Keratinocyte (primary cell): ENCODE measurements at regions not wholly inside any gene's neighbourhood (a gene's known extent, or its start where the extent isn't known, plus 50 kb on each side); places are given as distances from the start of the nearest gene placed in this dataset.

Experiments used
- DNase-seq: peaks from one replicate; pipeline ENCODE4 v3.0.0-alpha.2; 2011; ENCODE audit warnings: low read depth, missing footprints, low spot score
- FAIRE-seq: peaks from 2 replicates; lab custom pipeline; 2011; peaks lifted over from hg19 to GRCh38; lab: Jason Lieb, UNC
- H2AFZ ChIP-seq: 2 replicates; pipeline ENCODE4 v1.6.0; 2012; ENCODE audit warnings: low read length, control low read depth, inconsistent platforms; ENCODE audit not compliant: control insufficient read depth
- H3K27ac ChIP-seq: 2 replicates; pipeline ENCODE4 v1.5.1; 2011; ENCODE audit warnings: low read length; ENCODE audit not compliant: control insufficient read depth, insufficient read depth
- H3K27me3 ChIP-seq: 3 replicates; pipeline ENCODE4 v1.6.0; 2011; ENCODE audit warnings: low read length; ENCODE audit not compliant: control insufficient read depth, insufficient read depth; ENCODE audit errors: extremely low read depth
- H3K36me3 ChIP-seq, 2 experiments: 2 replicates in 1 of 2; 3 replicates in 1 of 2; pipeline ENCODE4 v1.5.1; 2011; ENCODE audit warnings: low read length in 2 of 2, mild to moderate bottlenecking in 1 of 2; ENCODE audit not compliant: control insufficient read depth in 2 of 2, insufficient read depth in 2 of 2; ENCODE audit errors: extremely low read depth in 1 of 2
- H3K4me1 ChIP-seq: 3 replicates; pipeline ENCODE4 v1.5.1; 2011; ENCODE audit warnings: low read length; ENCODE audit not compliant: control insufficient read depth, insufficient read depth; ENCODE audit errors: extremely low read depth
- H3K4me2 ChIP-seq: 3 replicates; pipeline ENCODE4 v1.6.0; 2011; ENCODE audit warnings: low read depth, low read length; ENCODE audit not compliant: control insufficient read depth, insufficient read depth; ENCODE audit errors: extremely low read depth
- H3K4me3 ChIP-seq, 3 experiments: fragments of 200-600 bp in 1 of 3; sonication (generic) in 1 of 3; 2 replicates in 2 of 3; 3 replicates in 1 of 3; pipeline ENCODE4 v1.5.1; 2011 to 2016; ENCODE audit warnings: low read length in 3 of 3, mild to moderate bottlenecking in 3 of 3, control low read depth in 2 of 3, inconsistent platforms in 1 of 3, low read depth in 1 of 3, mixed read lengths in 1 of 3, mixed run types in 1 of 3, moderate library complexity in 1 of 3; ENCODE audit not compliant: control insufficient read depth in 2 of 3, insufficient read depth in 2 of 3; ENCODE audit errors: extremely low read depth in 1 of 3
- H3K79me2 ChIP-seq: 2 replicates; pipeline ENCODE4 v1.6.0; 2012; ENCODE audit warnings: low read length; ENCODE audit not compliant: control insufficient read depth, insufficient read depth
- H3K9ac ChIP-seq: 3 replicates; pipeline ENCODE4 v1.6.0; 2011; ENCODE audit warnings: low read length; ENCODE audit not compliant: control insufficient read depth, insufficient read depth; ENCODE audit errors: extremely low read depth
- H3K9me1 ChIP-seq: 3 replicates; pipeline ENCODE4 v1.6.0; 2011; ENCODE audit warnings: low read length; ENCODE audit not compliant: control insufficient read depth, insufficient read depth; ENCODE audit errors: extremely low read depth
- H3K9me3 ChIP-seq: 2 replicates; pipeline ENCODE4 v1.5.1; 2012; ENCODE audit warnings: low read depth, low read length; ENCODE audit not compliant: control insufficient read depth
- H4K20me1 ChIP-seq: 3 replicates; pipeline ENCODE4 v1.6.0; 2011; ENCODE audit warnings: low read length; ENCODE audit not compliant: control insufficient read depth, insufficient read depth; ENCODE audit errors: extremely low read depth
- CTCF ChIP-seq, 3 experiments: IDR thresholded peaks in 1 of 3; conservative IDR thresholded peaks in 1 of 3; optimal IDR thresholded peaks in 1 of 3; 2 replicates in 2 of 3; 3 replicates in 1 of 3; pipeline versions ENCODE3 to v1.5.1; 2011; ENCODE audit warnings: low read length in 3 of 3, mild to moderate bottlenecking in 3 of 3, moderate library complexity in 2 of 3, control low read depth in 1 of 3, inconsistent platforms in 1 of 3; ENCODE audit not compliant: insufficient read depth in 2 of 3; ENCODE audit errors: extremely low read depth in 1 of 3
- EZH2 ChIP-seq: IDR thresholded peaks from one replicate; pipeline ENCODE4 v1.6.1; 2012; ENCODE audit warnings: inconsistent platforms, mild to moderate bottlenecking, low read length, moderate library complexity
- dilution Hi-C: fragments of 300-500 bp; cut with MboI; formaldehyde crosslinking; loops from one replicate; pipeline ENCODE4 v1.7.0; 2020; ENCODE audit warnings: low sequenced_read_pairs; ENCODE audit not compliant: extremely low pct_ligation_motif_present

GRCh38 chr2:120852200-120852815 is 116.6 kb downstream of the GLI2 start:
- dilution Hi-C loops = no loop called here
- no peaks in the 10 kb centered on the region for H3K36me3 ChIP-seq
- H3K27ac ChIP-seq = no peak overlapping the region
- H3K4me1 ChIP-seq = peaks cover 5% of the 10 kb centered on the region
- no peak overlapping the region for H3K4me2 ChIP-seq
- FAIRE-seq (no peak), DNase-seq (no peak)
- no peaks in the 10 kb centered on the region for H3K9me1 ChIP-seq
- H3K4me3 ChIP-seq = no peak overlapping the region
- H3K27me3 ChIP-seq = no peaks in the 10 kb centered on the region
- no peaks in the 10 kb centered on the region for H4K20me1 ChIP-seq
- no peaks in the 10 kb centered on the region for H3K9me3 ChIP-seq
- H3K79me2 ChIP-seq = no peaks in the 10 kb centered on the region
- H3K9ac ChIP-seq = no peak overlapping the region
- no peak for TF ChIP-seq EZH2
- H2AFZ ChIP-seq = no peak overlapping the region

DNA sequence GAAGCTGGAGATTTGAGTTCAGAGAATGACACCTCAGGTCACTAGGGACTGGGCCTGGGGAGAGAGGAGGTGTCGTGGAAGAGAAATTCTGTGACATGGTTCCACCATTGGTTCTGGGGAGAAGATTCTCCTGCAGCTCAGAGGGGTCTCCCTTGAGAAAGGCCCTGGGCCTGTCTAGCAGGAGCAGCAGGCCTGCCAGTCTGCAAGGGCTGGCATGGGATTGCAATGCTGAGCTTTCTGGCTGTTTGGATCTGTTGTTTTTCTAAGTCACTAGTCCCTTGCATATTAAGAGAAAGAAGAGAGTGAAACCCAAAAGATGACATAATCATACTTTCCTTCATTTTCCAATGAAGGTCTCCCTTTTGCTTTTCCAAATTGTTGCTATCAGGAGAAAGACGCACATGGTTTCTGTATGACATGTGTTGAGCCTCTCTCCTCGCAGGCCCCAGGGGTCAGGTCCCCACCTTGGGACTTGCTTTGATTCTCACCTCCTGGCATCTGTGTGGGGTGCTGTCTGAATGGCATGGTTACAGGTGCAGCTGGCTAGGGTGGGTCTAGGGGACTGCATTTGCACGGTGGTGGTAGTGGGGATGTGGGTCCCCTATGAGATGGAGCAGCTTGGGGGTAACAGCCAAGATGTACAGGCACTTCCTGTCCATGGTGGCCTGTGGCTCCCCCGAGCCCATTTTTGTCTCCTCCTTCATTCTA is 117.8 kb downstream of the GLI2 start:
- dilution Hi-C loops = no loop called here
- Histone ChIP-seq H3K27ac (no peak overlapping the region), H3K9me3 (no peaks in the 10 kb centered on the region), H3K9me1 (no peaks in the 10 kb centered on the region), H3K36me3 (no peaks in the 10 kb centered on the region), H3K4me3 (no peak overlapping the region), H3K4me2 (no peak overlapping the region), H3K4me1 (no peaks in the 10 kb centered on the region), H3K27me3 (no peaks in the 10 kb centered on the region), H2AFZ (no peak overlapping the region), H3K79me2 (no peaks in the 10 kb centered on the region), H3K9ac (no peak overlapping the region), H4K20me1 (no peaks in the 10 kb centered on the region)
- no peak for DNase-seq
- TF ChIP-seq EZH2 = no peak
- no peak for TF ChIP-seq CTCF (optimal IDR thresholded peaks at IDR 0.05 in 1 of 3, IDR thresholded peaks at IDR 0.05 in 1 of 3, conservative IDR thresholded peaks at IDR 0.05 in 1 of 3; ENCODE audit: extremely low read depth in 1 of 3, insufficient read depth in 2 of 3, low read length in 3 of 3)
- FAIRE-seq = no peak
